Activated CD4-positive, alpha-beta T cell treated with anti-CD3 and anti-CD28 coated beads, Interleukin-2, Interleukin-4, amounts not matched to agents 100 ng/mL and 50 ng/mL, durations not matched to agents 16 hours and 8 hours (primary cell): ENCODE measurements at regions not wholly inside any gene's neighbourhood (a gene's known extent, or its start where the extent isn't known, plus 50 kb on each side); places are given as distances from the start of the nearest gene placed in this dataset.
"Not testable (repeated sequence)": the region's sequence is repeated elsewhere in the genome, so short reads cannot be mapped to it uniquely, and the experiment has no call there.

Experiments
- DNase-seq: peaks from one replicate; pipeline ENCODE4 v3.0.0-alpha.2; 2020; ENCODE audit warnings: low spot score

GRCh38 chr7:9210114-9210513 lies 776.7 kb downstream of the NXPH1 start:
- DNase-seq: no peak

- no peak for DNase-seq
Measured at GRCh38 chr7:9217204-9217603, 783.8 kb downstream of the NXPH1 start.

- no peak for DNase-seq
Measured at GRCh38 chr7:9226500-9226899, 793.1 kb downstream of the NXPH1 start.

DNA sequence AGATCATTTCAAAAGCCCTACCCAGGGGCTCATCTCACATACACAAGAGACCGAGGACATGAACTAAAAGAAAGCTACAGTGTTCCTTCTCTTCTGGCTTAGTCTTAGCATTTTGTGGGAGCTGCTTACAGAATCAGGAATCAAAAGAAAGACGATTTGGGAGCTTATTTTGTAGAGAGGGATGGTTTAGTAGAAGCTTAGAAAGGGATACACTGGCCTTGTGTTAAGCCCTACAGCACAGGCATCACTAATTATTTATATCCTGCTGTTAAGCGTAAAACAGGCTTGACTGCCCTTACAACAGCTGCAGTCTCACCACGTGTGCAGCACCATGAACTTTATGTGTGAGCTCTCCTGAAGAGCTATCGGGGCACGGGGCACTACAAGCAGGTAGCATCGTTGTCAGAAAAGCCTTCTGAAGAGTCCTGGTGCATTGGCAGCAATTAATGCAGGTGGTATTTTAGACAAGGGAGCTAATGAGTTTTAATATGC lies 798.3 kb downstream of the NXPH1 start:
- DNase-seq: no peak

DNA sequence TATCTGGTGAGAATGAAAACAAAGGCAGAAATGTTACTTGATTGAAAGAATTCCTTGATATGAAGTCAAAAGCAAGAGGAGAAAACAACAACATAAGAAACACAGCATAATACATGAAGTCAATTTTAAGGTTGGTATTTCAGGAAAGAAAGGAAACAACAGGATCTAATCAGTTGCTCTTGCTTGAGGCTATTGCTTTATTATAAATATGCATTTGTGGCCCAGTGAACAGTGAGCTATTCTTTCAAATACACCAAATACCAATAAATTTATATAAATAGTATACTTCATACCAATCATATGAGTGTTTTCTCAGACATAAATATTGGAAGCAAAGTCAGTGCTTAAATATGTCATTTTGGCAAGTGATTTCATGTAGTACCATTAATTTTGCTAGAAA lies 806.6 kb downstream of the NXPH1 start:
- no peak for DNase-seq

DNA sequence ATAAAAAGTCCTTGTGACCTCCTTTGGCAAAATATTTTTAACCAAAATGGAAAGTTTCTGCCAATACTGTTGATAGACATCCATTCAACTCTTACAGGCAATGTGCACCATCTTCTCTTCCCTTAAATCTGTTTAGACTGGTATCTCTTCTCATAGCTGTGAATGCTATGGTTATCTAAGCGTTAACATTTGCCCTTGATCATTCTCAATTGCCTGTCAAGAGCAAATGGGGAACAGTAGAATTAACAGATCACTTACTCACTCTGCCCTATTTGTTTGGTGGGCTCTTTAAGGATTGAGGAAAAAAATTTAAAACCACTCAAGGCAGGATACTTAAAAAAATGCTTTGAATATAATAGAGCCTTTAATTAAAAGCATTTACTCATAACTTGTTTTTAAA lies 808.4 kb downstream of the NXPH1 start:
- DNase-seq: no peak

- DNase-seq: no peak
Measured at GRCh38 chr7:9242636-9243035, 809.2 kb downstream of the NXPH1 start.

- DNase-seq: no peak
Measured at GRCh38 chr7:9250876-9251275, 817.5 kb downstream of the NXPH1 start.

GRCh38 chr7:9264395-9264794 lies 831.0 kb downstream of the NXPH1 start:
- DNase-seq: no peak

- no peak for DNase-seq
Measured at GRCh38 chr7:9280088-9280487, 846.7 kb downstream of the NXPH1 start.

GRCh38 chr7:9283246-9283645 lies 849.8 kb downstream of the NXPH1 start:
- no peak for DNase-seq

- no peak for DNase-seq
Measured at GRCh38 chr7:9302436-9302835, 869.0 kb downstream of the NXPH1 start.

DNA sequence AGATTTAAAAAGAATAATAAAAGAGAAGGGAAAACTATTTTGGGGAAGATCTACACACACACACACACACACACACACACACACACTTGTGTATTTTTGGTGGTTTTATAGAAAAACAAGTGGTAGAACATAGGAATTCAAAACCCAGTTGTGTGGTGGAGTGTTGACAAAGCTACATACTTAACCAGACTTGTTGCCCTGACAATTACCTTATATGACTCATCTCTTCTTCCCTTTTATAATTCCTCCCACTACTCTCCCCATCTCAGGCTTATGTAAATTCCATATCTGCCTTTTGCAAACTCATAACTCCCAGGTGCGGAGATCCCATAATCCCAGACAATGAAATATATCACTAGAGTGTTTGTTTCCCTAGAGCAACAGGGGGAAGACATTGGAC lies 873.7 kb downstream of the NXPH1 start:
- DNase-seq: no peak

GRCh38 chr7:9324513-9324912 lies 891.1 kb downstream of the NXPH1 start:
- no peak for DNase-seq

GRCh38 chr7:9328296-9328695 lies 894.9 kb downstream of the NXPH1 start:
- DNase-seq: no peak

- no peak for DNase-seq
Measured at GRCh38 chr7:9349625-9350024, 916.2 kb downstream of the NXPH1 start.

DNA sequence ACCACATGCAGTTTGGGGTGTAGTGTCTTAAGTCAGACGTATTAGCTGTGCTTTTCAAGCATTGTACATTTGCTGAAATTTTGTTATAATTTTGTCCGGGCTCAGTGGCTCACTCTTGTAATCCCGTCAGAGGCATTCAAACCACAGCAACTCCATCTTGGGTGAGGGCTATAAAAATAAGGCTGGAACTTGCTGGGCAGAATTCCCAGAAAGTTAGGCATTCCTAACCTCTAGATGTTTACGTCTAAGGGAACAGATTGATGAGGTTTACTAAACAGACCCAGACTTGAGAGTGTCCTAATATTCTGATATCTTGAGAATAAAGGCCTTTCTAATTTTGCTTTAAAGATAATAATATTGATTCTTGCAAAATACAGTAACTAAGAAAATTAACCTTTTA lies 957.8 kb downstream of the NXPH1 start:
- no peak for DNase-seq

DNA sequence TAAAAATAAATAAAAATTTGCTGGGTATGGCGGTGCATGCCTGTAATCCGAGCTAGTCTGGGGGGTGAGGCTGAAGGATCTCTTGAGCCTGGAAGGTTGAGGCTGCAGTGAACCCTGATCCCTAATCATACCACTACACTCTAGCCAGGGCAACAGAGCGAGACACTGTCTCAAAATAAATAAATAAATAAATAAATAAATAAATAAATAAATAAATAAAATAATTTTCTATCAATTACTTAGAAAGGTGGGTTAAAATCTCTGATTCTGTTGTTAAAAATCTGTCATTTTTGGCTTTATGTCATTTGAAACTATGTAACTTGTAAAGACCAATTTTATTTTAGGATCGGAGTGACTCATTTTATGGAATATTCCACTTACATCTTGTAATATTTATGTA lies 958.6 kb downstream of the NXPH1 start:
- DNase-seq: no peak

- DNase-seq: not testable (repeated sequence)
Measured at GRCh38 chr7:9404386-9404785, 971.0 kb downstream of the NXPH1 start.

GRCh38 chr7:9407816-9408215 lies 974.4 kb downstream of the NXPH1 start:
- DNase-seq: no peak

DNA sequence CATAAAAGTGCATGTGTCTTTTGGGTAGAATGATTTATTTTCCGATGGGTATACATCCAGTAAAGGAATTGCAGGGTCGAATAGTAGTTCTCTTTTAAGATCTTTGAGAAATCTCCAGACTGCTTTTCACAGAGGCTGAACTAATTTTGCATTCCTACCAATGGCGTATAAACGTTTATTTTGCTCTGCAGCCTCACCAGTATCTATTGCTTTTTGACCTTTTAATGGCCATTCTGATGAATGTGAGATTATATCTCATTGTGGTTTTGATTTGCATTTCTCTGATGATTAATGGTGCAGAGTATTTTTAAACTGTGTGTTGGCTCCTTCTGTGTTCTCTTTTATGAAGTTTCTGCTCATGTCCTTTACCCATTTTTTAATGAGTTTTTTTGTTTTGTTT lies 1020.1 kb downstream of the NXPH1 start:
- DNase-seq: no peak

GRCh38 chr7:9488555-9488954 lies 1055.1 kb downstream of the NXPH1 start:
- DNase-seq: no peak

DNA sequence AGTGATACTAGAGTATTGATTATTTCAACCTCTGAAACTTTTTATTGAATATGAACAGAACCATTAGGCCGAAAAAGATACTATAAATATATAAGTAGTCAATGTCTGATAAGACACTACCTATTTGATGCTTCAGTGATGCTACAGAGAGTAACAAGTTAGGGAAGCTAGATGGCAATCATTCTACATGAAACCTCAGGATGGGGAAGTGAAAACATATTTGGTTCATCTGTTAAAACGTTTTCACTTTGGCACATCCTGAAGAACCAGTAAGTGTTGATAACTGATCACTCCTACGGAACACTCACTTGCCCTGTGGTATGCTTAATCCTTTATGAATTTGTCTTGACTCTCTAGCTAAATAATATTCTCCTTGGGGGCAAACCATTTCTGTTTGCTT lies 1064.9 kb downstream of the NXPH1 start:
- no peak for DNase-seq

DNA sequence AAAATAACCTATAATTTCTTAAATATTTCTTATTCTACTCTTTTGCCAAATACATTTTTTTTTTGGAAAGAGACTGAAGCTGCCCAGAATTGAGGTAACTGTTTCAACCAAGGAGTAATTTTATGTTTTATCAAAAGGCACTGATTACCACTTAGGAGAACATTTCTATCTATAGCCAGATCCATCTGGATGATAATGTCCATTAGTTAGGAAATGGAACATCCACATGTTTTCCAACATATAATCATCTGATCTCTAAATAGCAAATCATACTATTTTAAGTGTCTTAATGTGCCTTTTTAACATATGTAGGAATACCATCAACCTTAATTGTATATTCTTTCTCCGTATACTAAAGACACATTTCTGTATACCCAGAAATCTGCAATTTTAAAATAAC lies 1068.9 kb downstream of the NXPH1 start:
- no peak for DNase-seq

DNA sequence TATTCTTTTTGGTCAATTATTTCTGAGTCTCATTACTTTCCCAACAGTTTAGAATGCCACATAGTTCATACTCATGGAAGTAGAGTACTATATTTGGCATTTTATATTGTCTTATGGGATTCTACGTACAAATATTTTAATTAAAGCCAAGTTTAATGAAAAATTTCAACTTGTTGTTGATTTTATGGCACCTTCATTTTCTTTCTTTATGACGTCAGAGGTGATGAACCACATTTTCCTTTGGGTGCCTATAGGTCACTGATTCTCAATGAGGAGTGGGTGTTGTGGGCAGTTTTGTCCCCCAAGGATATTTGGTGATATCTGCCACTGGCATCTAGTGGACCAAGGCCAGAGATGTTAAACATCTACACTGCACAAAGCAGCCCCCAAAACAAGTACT lies 1071.3 kb downstream of the NXPH1 start:
- DNase-seq: no peak
